ENCODE measurements at regions not wholly inside any gene's neighbourhood (a gene's known extent, or its start where the extent isn't known, plus 50 kb on each side); places are given as distances from the start of the nearest gene placed in this dataset.
"Not testable (repeated sequence)": the region's sequence is repeated elsewhere in the genome, so short reads cannot be mapped to it uniquely, and the experiment has no call there.

- no peak for TF ChIP-seq CTCF (IDR thresholded peaks at IDR 0.05; ENCODE audit: low read depth, low read length, missing control alignments)
- DNase-seq, result no peak
- Histone ChIP-seq H3K36me3 (replicated peaks) (no peaks in the 10 kb centered on the region), H3K4me3 (ENCODE audit: low read depth, low read length) (no peak overlapping the region), H3K27me3 (replicated peaks) (no peaks in the 10 kb centered on the region), H3K27ac (no peak overlapping the region)
- in situ Hi-C loops (cut with HindIII; ENCODE audit: low pct_ligation_motif_present, low sequenced_read_pairs), result no loop called here
These were observed 343.9 kb downstream of the MAGEB5 start for GRCh38 chrX:26559855-26560254.

GRCh38 chrX:26558719-26559386, 342.9 kb downstream of the MAGEB5 start:
- H3K4me3 ChIP-seq (ENCODE audit: low read depth, low read length), result no peak overlapping the region
- in situ Hi-C loops (cut with HindIII; ENCODE audit: low pct_ligation_motif_present, low sequenced_read_pairs), result no loop called here
- TF ChIP-seq CTCF (IDR thresholded peaks at IDR 0.05; ENCODE audit: low read depth, low read length, missing control alignments), result no peak

GRCh38 chrX:26557691-26558321, 341.8 kb downstream of the MAGEB5 start:
- in situ Hi-C loops (cut with HindIII; ENCODE audit: low pct_ligation_motif_present, low sequenced_read_pairs), result no loop called here

More at GRCh38 chrX:26558719-26559386, 342.9 kb downstream of the MAGEB5 start:
- Histone ChIP-seq H3K27ac (no peak overlapping the region), H3K36me3 (replicated peaks) (no peaks in the 10 kb centered on the region), H3K27me3 (replicated peaks) (no peaks in the 10 kb centered on the region)
- no peak for DNase-seq

GRCh38 chrX:26525768-26526167, 309.8 kb downstream of the MAGEB5 start:
- H3K36me3 ChIP-seq (replicated peaks); H3K27me3 ChIP-seq (replicated peaks); DNase-seq; H3K4me3 ChIP-seq (ENCODE audit: low read depth, low read length); H3K27ac ChIP-seq; in situ Hi-C loops (cut with HindIII; ENCODE audit: low pct_ligation_motif_present, low sequenced_read_pairs): not testable (repeated sequence)

More at GRCh38 chrX:26557691-26558321, 341.8 kb downstream of the MAGEB5 start:
- H3K27me3 ChIP-seq (replicated peaks), result no peaks in the 10 kb centered on the region
- no peaks in the 10 kb centered on the region for H3K36me3 ChIP-seq (replicated peaks)
- H3K27ac ChIP-seq, result no peak overlapping the region
- DNase-seq, result no peak
- no peak overlapping the region for H3K4me3 ChIP-seq (ENCODE audit: low read depth, low read length)
- no peak for TF ChIP-seq CTCF (IDR thresholded peaks at IDR 0.05; ENCODE audit: low read depth, low read length, missing control alignments)

- Histone ChIP-seq H3K4me3 (ENCODE audit: low read depth, low read length) (no peak overlapping the region), H3K27me3 (replicated peaks) (no peaks in the 10 kb centered on the region), H3K36me3 (replicated peaks) (no peaks in the 10 kb centered on the region), H3K27ac (no peak overlapping the region)
- in situ Hi-C loops (cut with HindIII; ENCODE audit: low pct_ligation_motif_present, low sequenced_read_pairs), result no loop called here
- no peak for TF ChIP-seq CTCF (IDR thresholded peaks at IDR 0.05; ENCODE audit: low read depth, low read length, missing control alignments)
- DNase-seq, result no peak
These were observed 306.5 kb downstream of the MAGEB5 start for GRCh38 chrX:26522501-26522900.

GRCh38 chrX:26511589-26512363, 295.8 kb downstream of the MAGEB5 start:
- no peaks in the 10 kb centered on the region for H3K27me3 ChIP-seq (replicated peaks)
- H3K36me3 ChIP-seq (replicated peaks), result no peaks in the 10 kb centered on the region
- H3K4me3 ChIP-seq (ENCODE audit: low read depth, low read length), result no peak overlapping the region
- TF ChIP-seq CTCF (IDR thresholded peaks at IDR 0.05; ENCODE audit: low read depth, low read length, missing control alignments), result no peak
- in situ Hi-C loops (cut with HindIII; ENCODE audit: low pct_ligation_motif_present, low sequenced_read_pairs), result no loop called here
- DNase-seq, result no peak
- H3K27ac ChIP-seq, result no peak overlapping the region

Measured in brain microvascular endothelial cell (primary cell).